ENCODE measurements at regions not wholly inside any gene's neighbourhood (a gene's known extent, or its start where the extent isn't known, plus 50 kb on each side); places are given as distances from the start of the nearest gene placed in this dataset.
"Not testable (repeated sequence)": the region's sequence is repeated elsewhere in the genome, so short reads cannot be mapped to it uniquely, and the experiment has no call there.

DNA sequence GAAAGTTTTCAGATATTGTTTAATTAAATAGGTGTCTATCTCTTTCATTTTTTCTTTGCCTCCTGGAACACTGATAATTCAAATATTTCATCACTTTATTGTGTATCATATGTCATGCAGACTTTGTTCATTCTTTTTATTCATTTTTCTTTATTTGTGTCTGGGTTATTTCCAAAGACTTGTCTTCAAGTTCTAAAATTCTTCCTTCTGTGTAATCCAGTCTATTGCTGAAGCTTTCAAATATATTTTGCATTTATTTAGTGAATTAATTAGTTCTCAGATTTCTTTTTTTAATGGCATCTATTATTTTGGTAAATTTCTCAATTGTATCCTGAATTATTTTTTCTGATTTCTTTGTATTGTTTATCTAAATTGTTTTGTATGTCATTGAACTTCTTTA lies 70.1 kb downstream of the ZNF330 start:
- no peak for DNase-seq (ENCODE audit: extremely low read depth in 1 of 2, low read depth in 1 of 2)

DNA sequence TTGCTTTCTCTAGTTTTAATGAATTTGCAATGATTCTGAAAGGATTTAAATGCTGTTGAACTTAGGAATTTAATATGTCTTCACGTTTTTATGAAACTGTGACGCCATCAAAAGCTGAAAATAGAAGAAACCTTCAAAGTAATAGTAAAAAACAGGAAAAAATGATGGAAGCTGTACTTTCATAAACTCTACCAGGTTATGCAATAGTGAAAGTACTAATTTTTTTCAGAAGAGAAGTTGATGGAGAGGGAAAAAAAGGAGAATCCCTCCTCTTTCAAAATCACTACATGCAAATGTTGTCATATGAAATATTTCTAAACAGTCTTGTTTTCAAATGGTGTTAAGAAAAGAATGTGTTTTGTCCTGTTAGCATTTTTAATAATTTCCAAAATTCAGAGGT lies 73.6 kb downstream of the ZNF330 start:
- no peak for DNase-seq (ENCODE audit: extremely low read depth in 1 of 2, low read depth in 1 of 2)

DNA sequence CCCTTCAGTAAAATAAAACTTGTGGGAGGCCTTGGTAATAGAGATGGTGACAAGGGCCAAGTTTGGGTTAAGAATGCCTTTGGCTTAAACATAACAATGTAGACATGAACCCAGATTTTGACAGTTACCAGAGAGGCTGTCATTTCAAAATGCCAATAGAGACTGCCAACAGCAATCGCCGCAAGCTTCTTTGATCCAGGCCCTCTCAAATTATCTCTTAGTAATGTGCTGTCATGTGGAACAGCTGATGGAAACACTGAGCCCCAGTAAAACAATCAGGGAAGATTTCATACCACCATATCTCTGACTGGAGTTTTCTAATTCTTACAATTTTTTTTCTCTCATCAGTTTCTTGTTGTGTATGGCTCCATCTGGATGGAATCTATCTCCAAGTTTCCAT lies 80.5 kb downstream of the ZNF330 start:
- DNase-seq (ENCODE audit: extremely low read depth in 1 of 2, low read depth in 1 of 2): no peak

DNA sequence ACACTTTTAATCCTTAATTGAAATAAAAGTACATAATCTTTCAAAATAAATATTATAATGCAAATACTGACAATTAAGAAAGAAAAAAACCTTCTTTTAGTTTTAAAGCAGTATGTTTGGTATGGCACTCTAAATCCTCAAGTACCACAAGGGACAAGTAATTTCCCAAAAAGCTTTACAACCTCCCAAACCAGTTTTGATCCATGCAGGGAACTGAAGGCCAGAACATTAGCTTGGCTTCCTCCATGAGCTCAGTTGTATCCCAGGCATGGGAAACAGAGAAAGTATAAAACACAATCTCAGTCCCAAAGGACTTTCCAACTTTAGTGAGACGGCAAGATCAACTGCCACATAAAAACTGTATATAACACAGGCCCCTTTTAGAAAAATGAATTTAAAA lies 82.2 kb downstream of the ZNF330 start:
- DNase-seq (ENCODE audit: extremely low read depth in 1 of 2, low read depth in 1 of 2): no peak

DNA sequence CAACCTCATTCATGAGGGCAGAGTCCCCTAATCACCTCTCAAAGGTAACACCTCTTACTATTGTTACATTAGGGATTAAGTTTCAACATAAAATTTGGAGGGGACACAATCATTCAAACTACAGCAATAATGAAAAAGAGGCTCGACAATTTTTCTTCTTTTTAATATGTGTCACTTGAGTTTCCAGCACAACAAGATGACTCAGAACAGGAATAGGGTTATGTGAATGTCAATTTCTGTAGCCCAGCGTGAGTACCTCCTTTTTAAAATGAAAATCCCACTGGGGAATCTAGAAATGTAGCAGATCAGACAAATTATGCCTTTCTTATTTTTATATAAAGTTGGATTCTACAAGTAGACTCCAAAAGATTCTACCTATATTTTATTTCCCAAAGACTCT lies 83.7 kb downstream of the ZNF330 start:
- DNase-seq (ENCODE audit: extremely low read depth in 1 of 2, low read depth in 1 of 2): no peak

DNA sequence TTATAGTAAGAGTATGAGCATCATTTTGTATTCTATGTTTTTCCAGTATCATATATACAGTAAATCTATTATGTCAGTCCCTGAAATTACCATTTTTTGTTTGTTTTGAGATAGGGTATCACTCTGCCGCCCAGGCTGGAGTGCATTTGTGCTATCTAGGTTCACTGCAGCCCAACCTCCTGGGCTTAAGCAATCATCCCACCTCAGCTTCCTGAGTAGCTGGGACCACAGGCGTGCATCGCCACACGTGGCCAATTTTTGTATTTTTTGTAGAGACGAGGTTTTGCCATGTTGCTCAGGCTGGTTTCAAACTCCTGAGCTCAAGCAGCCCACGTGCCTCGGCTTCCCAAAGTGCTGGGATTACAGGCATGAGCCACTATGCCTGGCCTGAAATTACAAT lies 85.6 kb downstream of the ZNF330 start:
- no peak for DNase-seq (ENCODE audit: extremely low read depth in 1 of 2, low read depth in 1 of 2)

DNA sequence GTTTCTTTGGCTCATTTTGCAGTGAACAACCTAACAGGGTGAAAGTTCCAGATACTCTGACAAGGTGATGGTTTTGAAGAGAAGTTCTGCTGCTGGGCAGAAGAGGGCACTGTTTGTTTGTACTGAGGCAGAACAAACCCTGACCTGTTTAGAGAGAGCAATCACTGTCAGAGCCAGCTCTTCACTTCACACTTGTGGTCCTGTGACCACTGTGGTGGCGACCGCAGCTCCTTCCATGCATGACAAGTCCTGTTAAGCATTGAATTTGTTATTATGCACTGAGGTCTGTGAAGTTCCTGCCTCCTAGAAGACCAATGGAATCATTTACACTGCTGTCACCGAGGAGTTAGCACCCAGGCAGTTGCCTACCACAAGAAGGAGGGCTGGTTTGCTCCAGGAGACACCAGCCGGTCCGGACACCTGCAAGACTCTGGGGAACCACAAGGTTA lies 86.6 kb downstream of the ZNF330 start:
- DNase-seq (ENCODE audit: extremely low read depth in 1 of 2, low read depth in 1 of 2): peak; percentile 4 to 11

DNA sequence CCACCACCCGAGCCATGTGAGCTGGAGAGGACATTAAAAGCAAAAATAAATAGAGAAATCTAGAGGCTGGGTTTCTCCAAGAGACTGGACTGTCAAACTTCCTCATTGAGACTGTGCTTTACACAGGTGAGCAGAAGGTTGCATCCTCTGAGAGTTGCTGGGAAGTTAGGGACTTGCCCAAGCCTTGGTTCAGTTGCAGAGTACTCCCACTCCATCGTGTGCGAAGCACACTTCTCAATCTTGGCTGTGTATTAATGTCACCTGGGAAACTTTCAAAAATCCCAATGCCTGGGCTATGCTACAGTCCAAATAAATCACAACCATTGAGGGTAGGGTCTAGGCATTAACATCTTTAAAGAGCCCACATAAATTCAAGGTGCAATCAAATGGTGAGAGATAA lies 89.2 kb downstream of the ZNF330 start:
- DNase-seq (ENCODE audit: extremely low read depth in 1 of 2, low read depth in 1 of 2): no peak

DNA sequence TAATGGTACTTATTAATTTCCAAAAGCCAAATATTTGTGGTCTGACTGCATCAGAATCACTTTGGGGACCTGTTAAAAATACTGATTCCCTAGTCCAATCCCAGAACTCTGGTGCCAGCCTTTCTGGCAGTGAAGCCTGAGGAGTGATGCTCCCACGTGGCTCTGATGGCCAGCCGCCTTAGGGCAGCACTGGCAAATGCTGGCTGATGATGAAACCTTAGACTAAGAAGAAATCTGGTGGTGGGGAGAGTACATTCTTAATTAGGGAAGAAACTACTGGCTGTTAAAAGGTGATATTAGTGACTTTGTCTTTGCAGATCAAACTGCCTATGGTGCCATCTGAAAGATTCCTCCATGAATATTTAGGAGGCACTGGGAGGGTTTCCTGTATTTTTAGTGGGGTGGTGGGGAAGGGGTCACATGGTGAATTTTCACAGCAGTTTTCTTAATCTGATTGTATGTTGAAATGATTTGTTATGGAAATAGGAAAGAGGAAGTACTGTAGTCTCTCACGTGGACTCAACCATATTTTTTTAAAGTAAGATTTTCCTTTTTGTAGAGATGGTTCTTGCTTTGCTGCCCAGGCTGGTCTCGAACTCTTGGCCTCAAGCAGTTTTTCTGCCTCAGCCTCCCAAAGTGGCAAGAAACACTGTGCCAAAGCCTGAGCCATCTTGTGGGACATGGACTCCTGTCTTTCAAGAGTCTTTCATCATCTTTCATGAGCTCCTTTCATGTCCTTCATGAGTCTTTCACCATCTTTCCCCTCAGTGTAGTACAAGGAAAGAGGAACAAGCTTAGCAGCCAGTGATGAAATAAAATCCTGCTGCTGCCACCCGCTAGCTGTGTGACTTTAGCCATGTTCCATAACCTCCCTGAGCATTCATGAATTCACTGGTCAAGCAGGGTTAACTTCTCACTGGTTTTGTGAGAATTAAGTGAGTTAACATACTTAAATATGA lies 90.8 kb downstream of the ZNF330 start:
- DNase-seq (ENCODE audit: extremely low read depth in 1 of 2, low read depth in 1 of 2): no peak

DNA sequence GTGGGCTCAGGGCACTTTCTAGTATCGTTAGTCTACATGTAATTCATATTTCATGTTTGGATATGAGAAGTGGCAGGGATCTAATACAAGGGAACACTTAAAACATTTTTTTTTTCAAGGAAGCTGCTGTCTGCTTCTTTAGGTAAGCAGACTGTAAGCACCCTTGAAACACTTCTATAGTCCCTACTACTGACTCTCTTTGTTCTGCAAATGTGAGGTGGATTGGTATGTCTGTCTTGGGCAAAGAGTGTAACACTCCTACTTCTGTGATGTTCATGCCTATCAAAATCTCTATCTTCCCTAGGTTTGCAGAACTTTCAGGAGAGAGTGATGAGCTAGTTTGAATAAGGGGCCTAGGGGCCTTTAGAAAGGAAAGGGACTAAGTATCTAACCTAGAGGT lies 93.9 kb downstream of the ZNF330 start:
- DNase-seq (ENCODE audit: extremely low read depth in 1 of 2, low read depth in 1 of 2): no peak

DNA sequence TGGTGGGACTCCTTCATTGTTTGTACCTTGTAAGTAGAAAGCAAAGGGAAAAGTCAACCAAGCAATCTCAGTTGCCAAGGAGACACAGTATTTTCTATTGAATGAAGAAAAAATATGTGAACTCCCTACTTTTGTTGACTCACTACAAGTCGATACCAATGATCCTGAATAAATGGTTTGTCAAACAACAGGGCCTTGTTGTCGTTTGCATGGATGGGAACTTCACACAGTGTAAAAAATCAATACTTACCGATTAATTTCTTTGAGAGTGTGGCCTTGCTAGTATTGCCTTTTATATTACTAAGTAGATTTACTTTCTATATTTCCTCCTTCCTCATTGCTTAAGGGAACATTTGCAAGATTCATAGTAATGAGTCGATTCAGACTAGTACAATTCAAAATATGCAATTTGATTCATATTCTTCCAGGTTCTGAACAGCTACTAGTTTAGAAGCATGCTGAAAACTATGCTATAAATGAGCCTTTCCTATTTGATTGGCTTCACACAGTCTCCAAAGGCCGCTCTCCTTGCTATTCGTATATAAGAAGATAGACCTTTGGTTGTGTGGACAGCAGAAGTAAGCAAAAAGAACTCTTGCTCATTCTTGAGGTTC lies 108.0 kb downstream of the ZNF330 start:
- DNase-seq (ENCODE audit: extremely low read depth in 1 of 2, low read depth in 1 of 2): no peak

DNA sequence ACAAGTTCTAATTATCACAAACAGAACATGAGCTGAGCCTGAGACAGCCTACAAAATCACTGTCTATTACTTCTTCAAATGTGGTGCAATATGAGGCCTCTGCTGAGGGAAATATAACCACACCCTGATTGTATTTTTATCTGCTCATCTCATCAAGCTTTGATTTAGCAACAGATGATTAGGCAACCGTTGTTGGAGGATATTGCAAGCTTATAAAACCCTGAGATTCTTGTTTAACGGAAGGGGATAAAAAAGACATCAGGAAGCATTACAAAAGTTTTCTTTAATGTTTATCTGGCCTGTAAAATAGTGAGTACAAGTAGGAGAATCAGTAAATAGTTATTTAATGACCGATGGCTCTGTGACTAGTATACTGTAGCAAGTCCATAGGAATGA lies 108.5 kb downstream of the ZNF330 start:
- DNase-seq (ENCODE audit: extremely low read depth in 1 of 2, low read depth in 1 of 2): no peak

DNA sequence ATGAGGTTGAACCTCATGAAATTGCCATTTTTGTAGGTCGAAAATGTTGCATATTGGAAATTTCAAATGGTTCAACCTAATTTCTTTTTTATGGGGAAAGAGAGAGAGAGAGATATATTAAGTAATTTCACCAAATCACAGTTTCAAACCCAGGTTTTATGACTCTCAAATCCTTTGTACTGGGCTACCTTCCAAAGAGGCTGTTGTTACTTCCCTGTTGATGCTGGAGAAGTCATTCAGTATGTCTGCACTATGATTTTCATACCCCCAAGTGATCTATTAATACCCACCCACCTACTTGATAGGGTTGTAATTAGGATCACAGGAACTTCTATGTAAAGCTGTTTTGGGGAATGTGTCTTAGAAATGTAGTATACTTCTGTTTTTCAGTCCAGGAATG lies 109.9 kb downstream of the ZNF330 start:
- DNase-seq (ENCODE audit: extremely low read depth in 1 of 2, low read depth in 1 of 2): no peak

DNA sequence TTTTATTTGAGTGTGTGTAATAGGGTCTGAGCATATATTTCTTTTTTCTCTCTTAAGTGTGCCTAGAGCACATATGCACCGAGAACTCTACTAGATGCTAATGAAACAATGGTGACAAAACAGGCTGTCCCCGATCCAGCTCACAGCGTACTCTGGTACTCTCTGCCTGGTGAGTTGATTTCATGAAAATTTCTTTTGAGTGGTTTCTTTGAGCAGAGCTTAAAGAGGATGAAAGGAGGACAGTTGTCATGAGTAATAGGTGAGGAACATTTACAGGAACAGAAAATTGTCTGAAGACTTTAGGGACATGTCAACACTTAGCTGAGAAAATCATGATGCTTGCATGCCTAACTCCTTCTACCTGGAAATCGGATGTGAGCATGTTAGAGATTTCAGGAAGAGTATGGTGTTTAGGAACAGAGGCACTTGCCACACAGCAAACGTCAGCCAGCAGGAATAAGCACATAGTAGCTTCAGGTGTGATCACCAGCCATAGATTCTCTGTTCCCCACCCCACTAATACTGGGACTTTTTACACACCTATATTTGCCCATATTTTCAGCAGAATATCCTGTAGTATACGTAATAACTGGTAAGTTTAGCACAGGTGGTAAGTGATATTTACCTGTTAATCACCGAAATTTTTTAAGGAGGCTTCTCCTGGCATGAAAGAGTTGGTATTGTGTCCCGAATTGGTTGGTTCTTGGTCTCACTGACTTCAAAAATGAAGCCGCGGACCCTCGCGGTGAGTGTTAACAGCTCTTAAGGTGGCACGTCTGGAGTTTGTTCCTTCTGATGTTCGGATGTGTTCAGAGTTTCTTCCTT lies 111.1 kb downstream of the ZNF330 start:
- no peak for DNase-seq (ENCODE audit: extremely low read depth in 1 of 2, low read depth in 1 of 2)

DNA sequence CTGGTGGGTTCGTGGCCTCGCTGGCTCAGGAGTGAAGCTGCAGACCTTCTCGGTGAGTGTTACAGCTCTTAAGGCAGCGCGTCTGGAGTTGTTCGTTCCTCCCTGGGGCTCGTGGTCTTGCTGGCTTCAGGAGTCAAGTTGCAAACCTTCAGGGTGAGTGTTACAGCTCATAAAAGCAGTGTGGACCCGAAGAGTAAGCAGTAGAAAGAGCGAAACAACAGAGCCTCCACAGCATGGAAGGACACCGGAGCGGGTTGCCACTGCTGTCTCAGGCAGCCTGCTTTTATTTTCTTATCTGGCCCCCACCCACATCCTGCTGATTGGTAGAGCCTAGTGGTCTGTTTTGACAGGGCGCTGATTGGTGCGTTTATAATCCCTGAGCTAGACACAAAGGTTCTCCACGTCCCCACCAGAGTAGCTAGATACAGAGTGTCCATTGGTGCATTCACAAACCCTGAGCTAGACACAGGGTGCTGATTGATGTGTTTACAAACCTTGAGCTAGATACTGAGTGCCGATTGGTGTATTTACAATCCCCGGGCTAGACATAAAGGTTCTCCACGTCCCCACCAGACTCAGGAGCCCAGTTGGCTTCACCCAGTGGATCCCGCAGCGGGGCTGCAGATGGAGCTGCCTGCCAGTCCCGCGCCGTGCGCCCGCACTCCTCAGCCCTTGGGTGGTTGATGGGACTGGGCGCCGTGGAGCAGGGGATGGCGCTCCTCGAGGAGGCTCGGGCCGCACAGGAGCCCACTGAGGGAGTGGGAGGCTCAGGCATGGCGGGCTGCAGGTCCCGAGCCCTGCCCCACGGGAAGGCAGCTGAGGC lies 111.9 kb downstream of the ZNF330 start:
- not testable (repeated sequence) for DNase-seq (ENCODE audit: extremely low read depth in 1 of 2, low read depth in 1 of 2)

DNA sequence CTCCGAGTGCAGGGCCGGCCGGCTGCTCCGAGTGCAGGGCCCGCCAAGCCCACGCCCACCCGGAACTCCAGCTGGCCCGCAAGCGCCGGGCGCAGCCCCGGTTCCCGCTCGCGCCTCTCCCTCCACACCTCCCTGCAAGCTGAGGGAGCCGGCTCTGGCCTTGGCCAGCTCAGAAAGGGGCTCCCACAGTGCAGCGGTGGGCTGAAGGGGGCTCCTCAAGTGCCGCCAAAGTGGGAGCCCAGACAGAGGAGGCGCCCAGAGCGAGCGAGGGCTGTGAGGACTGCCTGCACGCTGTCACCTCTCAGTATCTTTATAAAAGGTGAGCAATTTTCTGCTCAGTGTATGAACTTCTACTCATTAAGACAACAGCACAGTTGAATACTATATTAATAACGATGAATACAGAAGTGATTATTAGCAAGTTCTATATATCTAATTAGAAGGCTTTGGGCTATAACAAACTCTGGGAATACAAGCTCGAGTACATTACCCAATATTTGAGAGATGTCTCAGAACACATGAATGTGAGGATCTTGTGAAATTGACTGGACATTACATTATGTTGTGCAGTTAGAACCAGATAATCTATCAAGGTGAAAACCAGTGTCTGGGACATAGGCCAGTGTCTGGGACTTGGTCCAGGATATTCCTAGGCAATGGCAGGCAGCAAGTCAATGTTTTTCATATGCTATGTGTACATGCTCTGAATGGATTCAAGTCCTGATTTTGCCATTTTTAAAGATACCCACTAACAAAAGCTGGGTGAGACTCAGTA lies 112.9 kb downstream of the ZNF330 start:
- DNase-seq (ENCODE audit: extremely low read depth in 1 of 2, low read depth in 1 of 2): not testable (repeated sequence)

DNA sequence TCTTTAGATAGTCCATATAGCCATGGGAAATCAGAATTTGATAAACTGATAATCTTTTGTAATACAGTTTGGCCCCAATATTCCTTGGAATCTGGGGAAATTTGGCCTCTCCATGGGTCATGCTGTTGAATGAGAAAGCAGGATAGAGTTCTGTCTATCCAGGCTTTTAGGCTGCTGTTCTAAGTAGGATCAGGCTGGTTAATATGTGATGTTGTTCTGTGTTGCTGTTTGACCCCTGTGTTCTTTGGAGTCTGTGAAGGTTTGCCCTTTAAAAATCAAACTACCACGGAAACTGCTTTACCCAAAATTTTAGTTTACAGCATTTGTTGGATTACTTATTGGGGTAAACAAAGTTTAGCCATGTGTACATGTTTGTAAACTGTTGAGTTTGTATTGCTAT lies 114.5 kb downstream of the ZNF330 start:
- DNase-seq (ENCODE audit: extremely low read depth in 1 of 2, low read depth in 1 of 2): no peak

DNA sequence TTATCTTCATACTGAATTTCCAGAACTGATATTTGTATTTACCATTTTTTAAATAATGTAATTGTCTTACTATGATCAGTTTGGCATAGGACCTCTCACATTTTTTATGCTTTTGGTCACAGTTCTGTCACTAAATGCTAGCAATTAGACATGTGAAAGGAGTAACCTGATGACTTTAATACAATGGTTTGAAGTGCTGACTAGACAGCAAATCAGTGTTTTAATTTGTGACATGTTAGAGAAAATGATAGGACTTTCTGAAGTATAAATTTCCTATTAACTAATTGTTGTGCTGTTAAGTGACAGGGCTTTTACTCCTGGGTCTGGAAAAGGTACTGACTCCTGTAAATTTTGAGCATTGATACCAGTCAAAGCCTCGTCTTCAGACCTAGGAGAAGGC lies 117.5 kb downstream of the ZNF330 start:
- no peak for DNase-seq (ENCODE audit: extremely low read depth in 1 of 2, low read depth in 1 of 2)

DNA sequence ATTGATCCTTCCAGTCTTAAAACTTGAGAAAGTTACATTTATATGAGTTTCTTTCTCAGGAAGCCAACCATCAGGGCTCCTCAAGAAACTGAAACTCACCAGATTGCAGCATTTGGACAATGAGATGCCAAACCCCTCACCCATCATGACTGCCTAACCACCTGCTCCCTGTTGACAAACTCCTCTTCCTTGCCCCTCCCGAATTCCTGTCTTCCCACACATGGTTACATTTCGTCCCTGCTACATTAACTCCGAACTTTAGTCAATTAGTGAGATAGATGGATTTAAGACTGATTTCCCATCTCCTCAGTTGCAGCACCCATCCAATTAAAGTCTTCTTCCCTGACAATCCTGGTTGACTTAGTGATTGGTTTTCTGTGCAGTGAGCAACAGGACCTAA lies 118.7 kb downstream of the ZNF330 start:
- DNase-seq (ENCODE audit: extremely low read depth in 1 of 2, low read depth in 1 of 2): no peak

DNA sequence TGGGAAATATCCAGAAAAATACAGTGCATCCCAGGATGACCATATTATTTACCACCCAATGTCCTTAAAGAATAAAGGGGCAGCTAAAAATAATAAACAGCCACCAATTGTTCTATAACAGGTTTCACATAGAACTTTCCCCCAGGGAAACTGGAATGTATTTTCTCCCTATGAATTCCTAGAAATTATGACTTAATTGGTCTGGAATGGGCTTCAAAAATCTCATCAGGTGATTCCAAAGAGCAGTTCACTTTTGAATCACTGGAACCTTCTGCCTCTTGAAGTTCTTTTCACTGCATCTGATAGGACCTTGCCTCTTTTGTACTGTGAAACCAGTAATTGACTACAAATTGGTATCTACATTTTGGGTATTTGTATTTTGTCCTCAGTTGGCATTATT lies 119.3 kb downstream of the ZNF330 start:
- no peak for DNase-seq (ENCODE audit: extremely low read depth in 1 of 2, low read depth in 1 of 2)

Data from activated CD8-positive, alpha-beta memory T cell treated with anti-CD3 and anti-CD28 coated beads for 1 hour (primary cell).